Hippocampal formation (tissue), 2 donors: ENCODE measurements at regions not wholly inside any gene's neighbourhood (a gene's known extent, or its start where the extent isn't known, plus 50 kb on each side); places are given as distances from the start of the nearest gene placed in this dataset.
"Not testable (repeated sequence)": the region's sequence is repeated elsewhere in the genome, so short reads cannot be mapped to it uniquely, and the experiment has no call there.

Experiments
- DNase-seq, 2 donors: peaks; one replicate each; lab custom pipeline; 2025; lab: John Stamatoyannopoulos, UW

DNA sequence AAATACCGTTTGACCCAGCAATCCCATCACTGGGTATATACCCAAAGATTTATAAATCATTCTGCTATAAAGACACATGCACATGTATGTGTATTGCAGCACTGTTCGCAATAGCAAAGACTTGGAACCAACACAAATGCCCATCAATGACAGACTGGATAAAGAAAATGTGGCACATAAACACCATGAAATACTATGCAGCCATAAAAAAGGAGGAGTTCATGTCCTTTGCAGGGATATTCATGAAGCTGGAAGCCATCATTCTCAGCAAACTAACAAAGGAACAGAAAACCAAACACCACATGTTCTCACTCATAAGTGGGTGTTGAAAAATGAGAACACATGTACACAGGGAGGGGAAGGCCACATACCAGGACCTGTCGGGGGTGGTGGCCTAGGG, 86.5 kb upstream of the FGGY start:
- not testable (repeated sequence) for DNase-seq

DNA sequence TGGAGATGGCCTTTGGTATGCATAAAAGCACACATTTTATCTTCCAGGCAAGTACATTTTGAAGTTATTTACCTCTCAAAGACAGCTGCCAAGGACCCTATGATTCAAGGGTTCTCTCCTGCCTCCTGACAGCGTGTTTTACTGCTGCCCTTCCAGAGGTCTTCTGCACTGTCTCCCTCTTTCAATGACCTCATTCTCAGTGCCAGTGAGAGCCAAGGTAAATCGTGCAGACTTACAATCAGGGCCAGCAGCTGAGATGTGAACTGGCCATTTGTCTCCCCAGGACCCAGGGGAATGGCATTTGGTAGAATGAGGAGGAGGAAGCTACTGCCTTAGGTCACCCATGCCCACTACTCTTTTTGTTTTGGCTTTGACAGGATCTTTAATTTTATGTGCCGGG, 84.2 kb upstream of the FGGY start:
- DNase-seq: no peak

GRCh38 chr1:59214248-59215208, 82.4 kb upstream of the FGGY start:
- no peak for DNase-seq

DNA sequence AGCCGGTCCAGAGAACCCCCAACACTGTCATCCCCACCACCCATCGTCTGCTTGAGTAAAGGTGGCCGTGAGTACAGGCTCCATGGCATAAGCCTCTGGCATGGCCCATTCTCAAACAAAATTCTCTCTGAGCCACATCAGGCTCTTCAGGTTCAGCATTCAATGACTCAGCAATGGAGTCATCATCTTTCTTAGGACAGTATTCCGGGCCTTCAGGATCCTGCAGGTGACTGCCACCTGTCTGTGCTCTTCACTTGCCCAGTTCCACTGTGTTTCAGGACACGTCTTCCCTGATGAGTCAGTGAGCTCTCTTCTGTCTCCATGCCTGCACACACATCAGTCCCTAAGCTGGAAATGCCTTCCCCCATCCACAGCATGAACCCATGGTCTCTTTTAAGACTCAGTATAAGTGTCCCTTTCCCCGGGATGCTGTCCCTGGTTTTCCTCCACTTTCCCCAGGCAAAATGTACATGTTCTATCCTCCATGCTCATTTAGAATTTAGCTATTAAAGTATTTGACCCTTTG, 81.1 kb upstream of the FGGY start:
- no peak for DNase-seq

DNA sequence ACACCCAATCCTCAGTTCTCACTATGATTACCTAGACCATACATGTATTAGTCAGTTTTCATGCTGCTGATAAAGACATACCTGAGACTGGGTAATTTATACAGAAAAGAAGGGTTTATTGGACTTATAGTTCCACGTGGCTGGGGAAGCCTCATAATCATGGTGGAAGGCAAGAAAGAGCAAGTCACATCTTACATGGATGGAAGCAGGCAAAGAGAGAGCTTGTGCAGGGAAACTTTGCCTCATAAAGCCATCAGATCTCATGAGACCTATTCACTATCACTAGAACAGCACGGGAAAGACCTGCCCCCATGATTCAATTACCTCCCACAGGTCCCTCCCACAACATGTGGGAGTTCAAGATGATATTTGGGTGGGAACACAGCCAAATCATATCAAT, 79.5 kb upstream of the FGGY start:
- DNase-seq: not testable (repeated sequence)

DNA sequence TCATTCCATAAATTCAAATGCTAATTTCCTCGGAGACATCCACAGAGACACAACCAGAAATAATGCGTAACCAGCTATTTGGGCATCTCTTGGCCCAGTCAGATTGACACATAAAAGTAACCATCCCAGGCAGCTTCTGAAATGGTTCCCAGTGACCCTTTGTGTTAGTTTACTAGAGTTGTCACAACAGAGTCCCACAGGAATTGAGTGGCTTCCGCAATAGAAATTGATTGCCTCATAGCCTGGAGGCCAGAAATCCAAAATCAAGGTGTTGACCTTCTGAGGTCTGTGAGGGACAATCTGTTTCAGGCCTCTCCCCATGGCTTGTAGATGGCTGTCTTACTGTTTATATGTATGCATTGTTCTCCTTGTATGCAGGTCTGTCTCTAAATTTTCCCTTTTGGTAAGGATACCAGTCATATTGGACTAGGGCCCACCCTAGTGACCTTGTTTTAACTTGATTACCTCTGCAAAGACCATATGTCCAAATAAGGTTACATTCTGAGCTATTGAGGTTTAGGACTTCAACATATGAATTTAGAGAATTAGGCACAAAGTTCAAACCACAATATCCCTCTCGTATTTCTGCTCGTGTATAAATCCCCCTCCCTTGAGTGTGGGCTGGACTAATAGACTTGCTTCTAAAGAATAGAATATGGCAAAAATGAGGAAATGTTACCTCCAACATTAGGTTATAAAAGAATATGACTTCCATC, 78.2 kb upstream of the FGGY start:
- no peak for DNase-seq

DNA sequence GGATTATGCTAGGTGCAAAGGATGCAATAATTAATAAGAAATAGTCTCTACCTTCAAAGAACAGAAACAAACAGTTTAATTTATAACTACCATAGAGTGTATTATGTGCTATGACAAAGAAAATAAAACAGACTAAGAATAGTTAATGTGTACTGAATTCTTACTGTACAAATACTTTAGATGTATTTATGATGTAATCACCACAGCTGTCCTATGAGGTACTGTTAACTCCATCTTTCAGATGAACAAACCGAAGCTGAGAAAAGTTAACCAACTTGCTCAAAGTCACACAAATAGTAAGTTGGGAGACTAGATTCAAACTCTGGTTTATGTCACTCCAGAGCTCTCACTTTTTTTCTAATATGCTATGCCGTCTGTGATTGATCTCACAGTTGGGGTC, 77.0 kb upstream of the FGGY start:
- DNase-seq: no peak

- DNase-seq: no peak
Observed at GRCh38 chr1:59220356-59220755, 76.5 kb upstream of the FGGY start.

DNA sequence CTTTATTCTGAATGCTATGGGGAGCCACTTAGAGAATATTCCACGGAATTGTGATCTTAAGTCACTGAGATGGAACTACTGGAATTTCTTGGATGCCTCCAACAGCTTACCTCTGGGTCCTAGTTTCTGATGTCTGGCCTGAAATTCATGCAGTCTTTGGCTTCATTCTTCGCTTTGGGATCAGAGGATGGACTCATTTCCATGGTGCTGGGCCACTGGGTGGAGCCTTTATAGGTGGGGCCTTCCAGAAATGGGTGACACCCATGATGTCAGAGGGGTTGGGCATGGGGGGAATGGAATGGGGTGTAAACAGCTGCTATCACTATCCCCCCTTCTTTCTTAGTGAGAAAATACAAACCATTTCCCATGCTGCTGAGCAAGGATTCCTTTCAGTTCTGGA, 73.7 kb upstream of the FGGY start:
- DNase-seq: no peak

- DNase-seq: no peak
Observed at GRCh38 chr1:59223989-59224634, 72.8 kb upstream of the FGGY start.

- no peak for DNase-seq
Observed at GRCh38 chr1:59225594-59226316, 71.1 kb upstream of the FGGY start.

GRCh38 chr1:59229138-59229537, 67.8 kb upstream of the FGGY start:
- DNase-seq: no peak

GRCh38 chr1:59230622-59231021, 66.3 kb upstream of the FGGY start:
- DNase-seq: no peak

DNA sequence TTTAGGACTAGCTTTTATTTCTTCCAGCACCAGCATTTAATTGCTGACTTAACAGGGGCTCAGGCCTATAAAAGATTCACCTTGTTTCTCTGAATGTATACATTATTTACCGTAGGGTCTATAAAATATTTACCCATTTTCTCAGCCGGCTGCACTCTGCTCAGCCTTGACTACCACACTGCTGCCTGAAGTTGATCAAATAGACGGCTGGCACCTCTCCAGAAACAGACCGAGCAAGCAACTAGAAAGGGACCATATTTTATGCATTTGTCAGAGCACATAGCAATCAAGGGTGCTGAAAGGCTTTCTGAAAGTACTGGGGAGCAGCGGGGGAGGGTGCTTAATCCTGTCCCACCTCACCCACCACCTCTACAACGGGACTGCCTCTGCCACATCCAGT, 64.7 kb upstream of the FGGY start:
- DNase-seq: no peak

DNA sequence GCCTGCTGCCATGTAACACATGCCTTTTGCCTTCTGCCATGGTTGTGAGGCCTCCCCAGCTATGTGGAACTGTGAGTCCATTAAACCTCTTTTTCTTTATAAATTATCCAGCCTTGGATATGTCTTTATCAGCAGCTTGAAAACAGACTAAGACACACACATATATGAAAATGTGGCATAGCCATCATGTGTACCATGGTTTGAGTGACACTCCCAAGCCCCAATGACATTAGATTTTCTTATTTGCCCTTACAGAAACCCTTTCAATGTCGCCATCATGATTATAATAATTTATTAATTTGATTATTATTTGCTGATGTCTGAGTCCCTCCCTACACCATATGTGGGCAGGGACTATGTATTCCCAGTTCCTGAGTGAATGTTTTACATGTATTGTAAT, 63.5 kb upstream of the FGGY start:
- DNase-seq: no peak

GRCh38 chr1:59236721-59237545, 60.0 kb upstream of the FGGY start:
- peak in 1 of 2 donors; percentile 4 for DNase-seq

DNA sequence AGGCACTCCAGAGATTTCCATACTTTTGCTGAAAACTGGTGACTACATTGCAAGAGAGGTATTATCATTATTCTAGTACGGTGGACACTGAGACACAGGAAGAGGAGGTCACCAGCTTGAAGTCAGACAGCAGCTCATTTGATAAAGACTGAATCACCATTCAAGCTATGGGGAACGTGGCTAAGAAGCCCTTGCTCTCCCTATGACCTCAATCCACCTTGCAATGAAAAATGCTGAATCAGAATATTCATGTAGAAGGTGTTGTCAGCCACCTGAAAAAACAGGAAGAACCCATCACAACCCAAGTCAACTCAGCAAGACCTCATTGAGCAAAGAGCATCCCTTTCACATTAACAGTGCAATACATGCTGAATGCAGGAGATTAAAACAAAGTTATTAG, 59.0 kb upstream of the FGGY start:
- DNase-seq: no peak

- DNase-seq: no peak
Observed at GRCh38 chr1:59238333-59238934, 58.5 kb upstream of the FGGY start.

DNA sequence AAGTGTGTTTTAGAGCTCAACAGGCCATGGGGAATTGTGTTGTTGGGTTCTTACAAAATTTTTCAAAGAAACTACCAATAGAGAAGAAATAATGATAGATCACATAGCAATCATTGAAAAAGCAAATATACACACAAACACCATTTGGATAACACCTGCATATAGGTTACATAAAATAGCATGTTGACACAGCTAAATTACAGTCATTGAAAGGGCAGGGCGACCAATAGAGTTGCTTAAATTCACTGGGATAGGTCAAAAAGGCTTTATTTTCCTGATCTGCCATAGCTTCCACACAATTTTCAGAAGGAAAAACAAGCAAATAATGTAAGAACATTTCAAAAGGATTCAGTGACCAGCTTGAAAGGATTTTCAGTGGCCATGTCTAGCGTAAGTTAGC, 57.9 kb upstream of the FGGY start:
- no peak for DNase-seq

DNA sequence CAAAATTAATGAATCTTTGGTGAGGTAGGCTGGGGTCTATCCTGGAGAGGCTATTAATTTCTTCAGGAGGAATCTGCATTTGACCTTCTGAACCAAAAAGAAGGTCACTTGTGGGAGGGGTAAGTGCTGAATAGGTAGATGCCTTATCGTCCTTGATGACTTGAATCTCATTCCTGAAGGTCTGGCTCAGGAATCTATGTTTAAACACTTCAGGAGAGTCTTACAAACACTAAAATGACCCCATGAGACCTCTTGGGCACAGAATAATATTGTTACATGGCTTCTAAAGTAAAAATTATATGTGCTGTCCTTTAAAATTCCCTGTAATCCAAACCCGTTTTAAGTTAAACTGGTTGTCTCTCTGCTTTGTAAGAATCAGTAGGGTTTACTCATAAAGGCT, 55.0 kb upstream of the FGGY start:
- no peak for DNase-seq

DNA sequence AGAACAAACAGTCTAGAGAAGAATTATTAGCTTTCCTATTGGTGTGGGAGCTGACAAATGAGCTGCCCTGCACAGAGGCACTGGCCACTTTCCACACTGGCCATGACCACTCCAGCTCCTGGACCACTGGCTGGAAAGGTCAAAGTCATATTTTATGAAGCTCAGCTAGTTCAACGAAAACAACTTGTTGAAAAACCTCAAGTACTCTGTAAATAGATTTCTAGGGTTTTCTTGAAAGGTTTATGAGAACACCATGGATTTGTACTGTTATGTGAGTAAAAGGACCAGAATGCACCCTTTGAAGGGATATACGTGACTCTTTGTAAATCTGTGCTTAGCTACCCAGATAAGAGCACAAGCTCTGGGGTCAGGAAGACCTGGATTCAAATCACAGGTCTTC, 54.5 kb upstream of the FGGY start:
- DNase-seq: no peak
